HepG2 (cell line): ENCODE measurements at regions not wholly inside any gene's neighbourhood (a gene's known extent, or its start where the extent isn't known, plus 50 kb on each side); places are given as distances from the start of the nearest gene placed in this dataset.

ENCODE experiments used
- AHR ChIP-seq: IDR thresholded peaks from 2 replicates; pipeline ENCODE4 v1.6.1; 2018; ENCODE audit warnings: missing genetic modification reagents, missing compliant biosample characterization
- HMG20A ChIP-seq: IDR thresholded peaks from 2 replicates; pipeline ENCODE4 v1.6.1; 2016; ENCODE audit warnings: borderline replicate concordance
- KAT8 ChIP-seq: IDR thresholded peaks from 2 replicates; pipeline ENCODE4 v1.6.1; 2016; ENCODE audit warnings: missing genetic modification reagents, missing compliant biosample characterization
- MAFF ChIP-seq: IDR thresholded peaks from 2 replicates; pipeline ENCODE4 v1.6.1; 2011; ENCODE audit warnings: low read depth, low read length, improper control_type of control experiment
- NFRKB ChIP-seq: fragments of 450-650 bp; IDR thresholded peaks from 2 replicates; pipeline ENCODE4 v1.6.1; 2017
- NR2F6 ChIP-seq, 2 experiments: IDR thresholded peaks; 2 replicates each; pipeline ENCODE4 v1.6.1; 2016; ENCODE audit warnings: antibody characterized with exemption in 1 of 2, mild to moderate bottlenecking in 1 of 2
- PHF20 ChIP-seq: sonication (generic); formaldehyde crosslinking; IDR thresholded peaks from 2 replicates; pipeline ENCODE4 v1.5.0; 2020; ENCODE audit warnings: mild to moderate bottlenecking, missing genetic modification reagents
- POLR2AphosphoS5 ChIP-seq: IDR thresholded peaks from 2 replicates; pipeline ENCODE4 v1.6.1; 2012; ENCODE audit warnings: low read depth, low read length
- RARA ChIP-seq: IDR thresholded peaks from 2 replicates; pipeline ENCODE4 v1.6.1; 2016; ENCODE audit warnings: missing genetic modification reagents, missing compliant biosample characterization
- RBFOX2 ChIP-seq: fragments of 200-400 bp; formaldehyde crosslinking; IDR thresholded peaks from 2 replicates; pipeline ENCODE4 v1.6.1; 2017; ENCODE audit warnings: low read depth, mild to moderate bottlenecking, low read length
- THAP11 ChIP-seq: IDR thresholded peaks from 2 replicates; pipeline ENCODE4 v1.6.1; 2016; ENCODE audit warnings: missing biosample characterization, missing genetic modification reagents
- ZFP1 ChIP-seq: IDR thresholded peaks from 2 replicates; pipeline ENCODE4 v1.6.1; 2016
- ZFP82 ChIP-seq: sonication (generic); formaldehyde crosslinking; IDR thresholded peaks from 2 replicates; pipeline ENCODE4 v1.5.1; 2020; ENCODE audit warnings: mild to moderate bottlenecking, missing genetic modification reagents, borderline replicate concordance
- ZIK1 ChIP-seq: sonication (generic); formaldehyde crosslinking; IDR thresholded peaks from 2 replicates; pipeline ENCODE4 v1.5.0; 2020; ENCODE audit warnings: mild to moderate bottlenecking, low read depth, missing genetic modification reagents, borderline replicate concordance
- ZNF329 ChIP-seq: sonication (generic); formaldehyde crosslinking; IDR thresholded peaks from 2 replicates; pipeline ENCODE4 v1.9.0; 2021; ENCODE audit warnings: low read depth, mild to moderate bottlenecking, missing genetic modification reagents
- ZNF468 ChIP-seq: sonication (generic); formaldehyde crosslinking; IDR thresholded peaks from 2 replicates; pipeline ENCODE4 v1.8.0; 2022; ENCODE audit warnings: mild to moderate bottlenecking, moderate library complexity, missing genetic modification reagents
- ZNF501 ChIP-seq: sonication (generic); formaldehyde crosslinking; IDR thresholded peaks from 2 replicates; pipeline ENCODE4 v1.5.1; 2020; ENCODE audit warnings: mild to moderate bottlenecking, moderate library complexity, missing genetic modification reagents
- TF ChIP-seq, protein P1 (sequence below): sonication (generic); formaldehyde crosslinking; conservative IDR thresholded peaks from 2 replicates; pipeline ENCODE4 v1.4.0; 2020; ENCODE audit warnings: missing genetic modification reagents
- TF ChIP-seq, protein P2 (sequence below): sonication (generic); formaldehyde crosslinking; IDR thresholded peaks from 2 replicates; pipeline ENCODE4 v1.8.0; 2022; ENCODE audit warnings: missing genetic modification reagents, low read depth, mild to moderate bottlenecking, borderline replicate concordance
- TF ChIP-seq, protein P3 (sequence below): sonication (generic); formaldehyde crosslinking; IDR thresholded peaks from 2 replicates; pipeline ENCODE4 v1.9.0; 2022; ENCODE audit warnings: missing genetic modification reagents, mild to moderate bottlenecking, borderline replicate concordance
- TF ChIP-seq, protein P4 (sequence below): sonication (generic); formaldehyde crosslinking; IDR thresholded peaks from 2 replicates; pipeline ENCODE4 v1.5.0; 2020; ENCODE audit warnings: missing genetic modification reagents
- TF ChIP-seq, protein P5 (sequence below): sonication (generic); formaldehyde crosslinking; IDR thresholded peaks from 2 replicates; pipeline ENCODE4 v1.5.1; 2020; ENCODE audit warnings: missing genetic modification reagents, mild to moderate bottlenecking, borderline replicate concordance
- TF ChIP-seq, protein P6 (sequence below): sonication (generic); formaldehyde crosslinking; IDR thresholded peaks from 2 replicates; pipeline ENCODE4 v1.5.1; 2020; ENCODE audit warnings: missing genetic modification reagents, mild to moderate bottlenecking, borderline replicate concordance

DNA sequence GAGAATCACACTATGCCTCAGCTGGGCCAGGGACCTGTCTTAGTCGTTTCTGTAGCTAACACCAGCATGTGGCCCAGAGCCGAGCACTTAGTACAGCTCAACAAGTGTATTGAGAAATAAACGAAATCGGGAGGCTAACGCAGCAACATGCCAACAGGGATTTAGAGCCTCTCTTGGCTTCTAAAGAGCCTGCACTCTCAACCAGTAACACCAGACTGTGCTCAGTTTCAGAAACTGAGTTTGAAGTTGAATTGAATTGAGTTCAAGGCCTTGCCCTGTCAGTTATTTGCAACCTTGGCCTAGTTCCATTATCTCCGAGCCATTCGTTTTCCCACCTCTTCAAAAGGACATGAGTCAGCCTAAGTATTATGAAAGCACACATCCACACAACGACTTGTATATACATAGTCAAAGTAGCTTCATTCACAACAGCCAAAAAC, 71.3 kb upstream of the LDB2 start (continued):
- TF ChIP-seq, protein P1, sequence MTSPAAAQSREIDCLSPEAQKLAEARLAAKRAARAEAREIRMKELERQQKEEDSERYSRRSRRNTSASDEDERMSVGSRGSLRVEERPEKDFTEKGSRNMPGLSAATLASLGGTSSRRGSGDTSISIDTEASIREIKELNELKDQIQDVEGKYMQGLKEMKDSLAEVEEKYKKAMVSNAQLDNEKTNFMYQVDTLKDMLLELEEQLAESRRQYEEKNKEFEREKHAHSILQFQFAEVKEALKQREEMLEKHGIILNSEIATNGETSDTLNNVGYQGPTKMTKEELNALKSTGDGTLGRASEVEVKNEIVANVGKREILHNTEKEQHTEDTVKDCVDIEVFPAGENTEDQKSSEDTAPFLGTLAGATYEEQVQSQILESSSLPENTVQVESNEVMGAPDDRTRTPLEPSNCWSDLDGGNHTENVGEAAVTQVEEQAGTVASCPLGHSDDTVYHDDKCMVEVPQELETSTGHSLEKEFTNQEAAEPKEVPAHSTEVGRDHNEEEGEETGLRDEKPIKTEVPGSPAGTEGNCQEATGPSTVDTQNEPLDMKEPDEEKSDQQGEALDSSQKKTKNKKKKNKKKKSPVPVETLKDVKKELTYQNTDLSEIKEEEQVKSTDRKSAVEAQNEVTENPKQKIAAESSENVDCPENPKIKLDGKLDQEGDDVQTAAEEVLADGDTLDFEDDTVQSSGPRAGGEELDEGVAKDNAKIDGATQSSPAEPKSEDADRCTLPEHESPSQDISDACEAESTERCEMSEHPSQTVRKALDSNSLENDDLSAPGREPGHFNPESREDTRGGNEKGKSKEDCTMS, result no peak
- no peak for TF ChIP-seq MAFF
- TF ChIP-seq RBFOX2, result no peak
- TF ChIP-seq, protein P2, sequence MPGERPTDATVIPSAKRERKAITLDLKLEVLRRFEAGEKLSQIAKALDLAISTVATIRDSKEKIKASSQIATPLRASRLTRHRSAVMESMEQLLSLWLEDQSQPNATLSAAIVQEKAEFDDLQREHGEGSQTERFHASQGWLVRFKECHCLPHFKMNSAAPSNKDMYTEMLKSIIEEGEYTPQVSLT (CRISPR knock-in tag), result no peak
- no peak for TF ChIP-seq ZFP82 (CRISPR knock-in tag)
- no peak for TF ChIP-seq ZNF329
- TF ChIP-seq ZNF468, result no peak
- no peak for TF ChIP-seq AHR (CRISPR knock-in tag)
- TF ChIP-seq, protein P3, sequence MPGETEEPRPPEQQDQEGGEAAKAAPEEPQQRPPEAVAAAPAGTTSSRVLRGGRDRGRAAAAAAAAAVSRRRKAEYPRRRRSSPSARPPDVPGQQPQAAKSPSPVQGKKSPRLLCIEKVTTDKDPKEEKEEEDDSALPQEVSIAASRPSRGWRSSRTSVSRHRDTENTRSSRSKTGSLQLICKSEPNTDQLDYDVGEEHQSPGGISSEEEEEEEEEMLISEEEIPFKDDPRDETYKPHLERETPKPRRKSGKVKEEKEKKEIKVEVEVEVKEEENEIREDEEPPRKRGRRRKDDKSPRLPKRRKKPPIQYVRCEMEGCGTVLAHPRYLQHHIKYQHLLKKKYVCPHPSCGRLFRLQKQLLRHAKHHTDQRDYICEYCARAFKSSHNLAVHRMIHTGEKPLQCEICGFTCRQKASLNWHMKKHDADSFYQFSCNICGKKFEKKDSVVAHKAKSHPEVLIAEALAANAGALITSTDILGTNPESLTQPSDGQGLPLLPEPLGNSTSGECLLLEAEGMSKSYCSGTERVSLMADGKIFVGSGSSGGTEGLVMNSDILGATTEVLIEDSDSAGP (CRISPR knock-in tag), result no peak
- peak; percentile 85 for TF ChIP-seq RARA (CRISPR knock-in tag)
- TF ChIP-seq NFRKB, result no peak
- no peak for TF ChIP-seq ZIK1 (CRISPR knock-in tag)
- TF ChIP-seq NR2F6 (IDR thresholded peaks at IDR 0.05), result no peak
- peak; percentile 35; the same call in 1 of the 2 replicates for TF ChIP-seq NR2F6 (CRISPR knock-in tag; IDR thresholded peaks at IDR 0.05)
- no peak for TF ChIP-seq ZFP1 (CRISPR knock-in tag)
- TF ChIP-seq, protein P4, sequence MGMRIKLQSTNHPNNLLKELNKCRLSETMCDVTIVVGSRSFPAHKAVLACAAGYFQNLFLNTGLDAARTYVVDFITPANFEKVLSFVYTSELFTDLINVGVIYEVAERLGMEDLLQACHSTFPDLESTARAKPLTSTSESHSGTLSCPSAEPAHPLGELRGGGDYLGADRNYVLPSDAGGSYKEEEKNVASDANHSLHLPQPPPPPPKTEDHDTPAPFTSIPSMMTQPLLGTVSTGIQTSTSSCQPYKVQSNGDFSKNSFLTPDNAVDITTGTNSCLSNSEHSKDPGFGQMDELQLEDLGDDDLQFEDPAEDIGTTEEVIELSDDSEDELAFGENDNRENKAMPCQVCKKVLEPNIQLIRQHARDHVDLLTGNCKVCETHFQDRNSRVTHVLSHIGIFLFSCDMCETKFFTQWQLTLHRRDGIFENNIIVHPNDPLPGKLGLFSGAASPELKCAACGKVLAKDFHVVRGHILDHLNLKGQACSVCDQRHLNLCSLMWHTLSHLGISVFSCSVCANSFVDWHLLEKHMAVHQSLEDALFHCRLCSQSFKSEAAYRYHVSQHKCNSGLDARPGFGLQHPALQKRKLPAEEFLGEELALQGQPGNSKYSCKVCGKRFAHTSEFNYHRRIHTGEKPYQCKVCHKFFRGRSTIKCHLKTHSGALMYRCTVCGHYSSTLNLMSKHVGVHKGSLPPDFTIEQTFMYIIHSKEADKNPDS, result no peak
- peak; percentile 13; the same call in 1 of the 2 replicates for TF ChIP-seq HMG20A (CRISPR knock-in tag)
- no peak for TF ChIP-seq POLR2AphosphoS5
- TF ChIP-seq, protein P5, sequence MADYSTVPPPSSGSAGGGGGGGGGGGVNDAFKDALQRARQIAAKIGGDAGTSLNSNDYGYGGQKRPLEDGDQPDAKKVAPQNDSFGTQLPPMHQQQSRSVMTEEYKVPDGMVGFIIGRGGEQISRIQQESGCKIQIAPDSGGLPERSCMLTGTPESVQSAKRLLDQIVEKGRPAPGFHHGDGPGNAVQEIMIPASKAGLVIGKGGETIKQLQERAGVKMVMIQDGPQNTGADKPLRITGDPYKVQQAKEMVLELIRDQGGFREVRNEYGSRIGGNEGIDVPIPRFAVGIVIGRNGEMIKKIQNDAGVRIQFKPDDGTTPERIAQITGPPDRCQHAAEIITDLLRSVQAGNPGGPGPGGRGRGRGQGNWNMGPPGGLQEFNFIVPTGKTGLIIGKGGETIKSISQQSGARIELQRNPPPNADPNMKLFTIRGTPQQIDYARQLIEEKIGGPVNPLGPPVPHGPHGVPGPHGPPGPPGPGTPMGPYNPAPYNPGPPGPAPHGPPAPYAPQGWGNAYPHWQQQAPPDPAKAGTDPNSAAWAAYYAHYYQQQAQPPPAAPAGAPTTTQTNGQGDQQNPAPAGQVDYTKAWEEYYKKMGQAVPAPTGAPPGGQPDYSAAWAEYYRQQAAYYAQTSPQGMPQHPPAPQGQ (CRISPR knock-in tag), result no peak
- TF ChIP-seq, protein P6, sequence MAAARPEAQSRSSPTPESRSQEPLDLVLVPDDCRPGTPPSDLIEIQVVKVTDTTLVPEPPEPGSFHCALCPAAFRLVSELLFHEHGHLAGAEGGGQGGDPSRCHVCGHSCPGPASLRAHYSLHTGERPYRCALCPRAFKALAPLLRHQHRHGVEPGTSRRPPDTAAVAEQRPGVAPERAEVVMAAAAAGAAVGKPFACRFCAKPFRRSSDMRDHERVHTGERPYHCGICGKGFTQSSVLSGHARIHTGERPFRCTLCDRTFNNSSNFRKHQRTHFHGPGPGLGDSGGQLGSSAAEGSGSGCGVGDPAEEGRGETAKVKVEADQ (CRISPR knock-in tag), result no peak
- TF ChIP-seq PHF20 (CRISPR knock-in tag), result no peak
- TF ChIP-seq ZNF501 (CRISPR knock-in tag), result no peak
- TF ChIP-seq KAT8 (CRISPR knock-in tag), result no peak
- TF ChIP-seq THAP11 (CRISPR knock-in tag), result no peak
